IPS-15b (cell line): ENCODE measurements at regions not wholly inside any gene's neighbourhood (a gene's known extent, or its start where the extent isn't known, plus 50 kb on each side); places are given as distances from the start of the nearest gene placed in this dataset.

ENCODE experiments used
- H3K27me3 ChIP-seq: one replicate; pipeline ENCODE4 v1.6.1; 2013; ENCODE audit warnings: low read length; ENCODE audit not compliant: control insufficient read depth, insufficient read depth
- H3K36me3 ChIP-seq: one replicate; pipeline ENCODE4 v1.6.1; 2013; ENCODE audit warnings: low read length; ENCODE audit not compliant: control insufficient read depth, insufficient read depth
- H3K4me1 ChIP-seq: one replicate; pipeline ENCODE4 v1.6.1; 2013; ENCODE audit warnings: mild to moderate bottlenecking, low read length; ENCODE audit not compliant: control insufficient read depth, insufficient read depth
- H3K4me3 ChIP-seq: one replicate; pipeline ENCODE4 v1.5.1; 2013; ENCODE audit warnings: low read depth, low read length
- H3K9ac ChIP-seq: one replicate; pipeline ENCODE4 v1.6.1; 2013; ENCODE audit warnings: low read depth, mild to moderate bottlenecking, low read length
- H3K9me3 ChIP-seq: one replicate; pipeline ENCODE4 v1.6.1; 2013; ENCODE audit warnings: mild to moderate bottlenecking, low read length; ENCODE audit not compliant: control insufficient read depth, insufficient read depth

DNA sequence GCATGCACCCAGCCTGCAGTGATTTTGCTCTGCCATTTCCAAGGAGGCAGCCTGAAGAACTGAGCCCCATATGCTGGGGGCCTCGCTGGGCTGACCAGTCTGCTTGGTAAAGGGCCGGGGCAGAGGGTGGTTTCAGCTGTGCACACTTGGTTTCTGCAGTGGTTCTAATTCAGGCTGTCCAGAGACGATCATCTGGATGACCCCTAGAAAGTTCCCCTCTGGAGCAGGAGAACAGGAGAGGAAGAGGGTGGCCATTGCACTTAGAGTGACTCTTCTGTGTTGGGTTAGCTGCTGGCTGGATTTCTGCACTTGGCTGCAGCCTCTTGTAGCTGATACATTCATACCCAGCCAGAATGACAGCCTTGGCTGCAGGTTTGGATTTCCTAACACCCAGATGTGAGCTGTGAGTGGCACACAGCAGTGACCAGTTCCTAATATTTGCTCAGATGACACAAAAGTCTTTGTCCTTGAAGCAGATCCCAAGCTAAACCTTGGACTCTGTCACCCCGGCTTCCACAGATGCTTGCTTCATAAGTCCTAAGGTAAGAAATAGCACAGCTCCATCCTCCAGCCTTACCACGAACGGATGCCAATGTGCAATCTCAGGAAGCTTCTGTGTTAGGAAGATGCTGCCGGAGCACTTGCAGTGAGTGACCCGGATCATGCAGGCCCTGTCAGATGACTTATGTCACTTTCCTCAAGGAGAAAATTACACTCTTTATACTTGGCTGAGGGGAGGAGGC, 105.6 kb downstream of the HNRNPLL start:
- no peaks in the 10 kb centered on the region for H3K27me3 ChIP-seq
- no peaks in the 10 kb centered on the region for H3K36me3 ChIP-seq
- H3K9me3 ChIP-seq = no peaks in the 10 kb centered on the region
- no peak overlapping the region for H3K9ac ChIP-seq
- peaks cover 7% of the 10 kb centered on the region for H3K4me1 ChIP-seq
- no peak overlapping the region for H3K4me3 ChIP-seq

- H3K9me3 ChIP-seq = no peaks in the 10 kb centered on the region
- no peak overlapping the region for H3K4me3 ChIP-seq
- no peaks in the 10 kb centered on the region for H3K36me3 ChIP-seq
- no peaks in the 10 kb centered on the region for H3K27me3 ChIP-seq
- no peak overlapping the region for H3K9ac ChIP-seq
- peaks cover 7% of the 10 kb centered on the region for H3K4me1 ChIP-seq
Observed at GRCh38 chr2:38495880-38496279, 106.8 kb downstream of the HNRNPLL start.

DNA sequence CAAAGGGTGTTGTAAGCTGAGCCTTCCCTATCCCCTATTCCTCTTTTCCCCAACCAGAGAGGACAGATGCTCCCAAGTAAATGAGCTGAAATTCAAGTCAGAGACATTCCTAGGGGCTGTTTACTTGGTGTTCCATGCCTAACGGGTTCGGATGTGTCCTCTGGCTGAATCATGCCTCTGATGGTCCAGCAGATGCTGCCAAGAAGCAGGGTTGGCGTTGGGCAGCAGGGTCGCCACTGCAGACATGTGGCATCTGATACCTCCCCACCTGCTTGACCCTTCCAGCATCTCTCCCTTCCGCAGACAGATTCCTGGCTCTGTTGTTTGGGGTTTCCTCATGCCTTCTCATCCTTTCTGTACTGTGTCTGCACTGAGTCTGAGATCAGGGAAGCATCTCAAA, 108.3 kb downstream of the HNRNPLL start:
- Histone ChIP-seq H3K9ac (no peak overlapping the region), H3K36me3 (no peaks in the 10 kb centered on the region), H3K27me3 (no peaks in the 10 kb centered on the region), H3K4me3 (no peak overlapping the region), H3K4me1 (no peaks in the 10 kb centered on the region), H3K9me3 (no peaks in the 10 kb centered on the region)

DNA sequence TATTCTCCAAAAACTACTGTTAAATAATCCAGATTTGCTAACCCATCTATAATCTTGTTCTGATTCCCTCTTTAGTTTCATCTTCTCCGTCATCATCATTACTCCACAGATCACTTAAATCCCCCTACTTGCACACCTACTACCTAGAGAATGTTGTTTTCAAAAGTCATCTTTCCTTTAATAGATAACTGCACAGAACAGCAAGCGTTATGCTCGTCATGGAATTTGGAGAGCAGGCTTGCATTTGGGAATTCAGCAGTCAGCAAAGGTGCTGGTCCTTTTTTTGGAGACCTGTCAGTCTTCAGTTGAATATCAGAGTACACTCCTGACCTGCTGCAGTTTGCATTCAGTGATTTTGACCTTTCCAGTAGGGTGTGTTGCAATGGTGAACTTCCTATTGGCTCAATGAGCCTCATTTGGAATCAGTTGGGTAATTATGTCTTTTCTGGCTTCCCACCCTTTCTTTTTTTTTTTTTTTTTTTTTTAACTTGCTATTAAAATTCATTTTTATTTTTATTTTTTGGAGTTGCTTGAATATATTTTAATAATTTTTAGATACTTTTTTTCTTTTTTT, 110.6 kb downstream of the HNRNPLL start:
- H3K27me3 ChIP-seq = no peaks in the 10 kb centered on the region

DNA sequence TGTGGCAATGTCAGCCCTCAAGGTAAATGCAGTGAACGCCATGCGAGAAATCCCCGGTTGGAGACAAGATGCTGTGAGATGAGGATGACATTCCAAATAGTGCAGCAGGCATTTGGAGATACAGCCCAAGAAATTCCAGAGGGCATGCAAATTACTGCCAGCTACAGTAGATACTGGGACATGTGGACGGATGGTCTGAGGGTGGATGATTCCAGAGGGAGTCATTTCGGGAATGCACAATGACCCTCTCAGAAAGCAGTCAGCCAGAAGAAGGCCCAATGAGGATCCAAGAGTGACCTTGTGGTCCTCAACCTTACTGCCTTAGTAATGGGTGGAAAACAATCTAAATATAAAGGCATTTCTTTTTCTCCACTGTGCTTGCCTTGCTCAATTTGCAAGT, 111.3 kb downstream of the HNRNPLL start:
- Histone ChIP-seq H3K4me1 (no peaks in the 10 kb centered on the region), H3K27me3 (no peaks in the 10 kb centered on the region), H3K4me3 (no peak overlapping the region), H3K9ac (no peak overlapping the region), H3K36me3 (no peaks in the 10 kb centered on the region), H3K9me3 (no peaks in the 10 kb centered on the region)

More for the DNA sequence above, 110.6 kb downstream of the HNRNPLL start:
- no peak overlapping the region for H3K9ac ChIP-seq
- H3K36me3 ChIP-seq = no peaks in the 10 kb centered on the region
- no peak overlapping the region for H3K4me3 ChIP-seq
- no peaks in the 10 kb centered on the region for H3K9me3 ChIP-seq
- no peaks in the 10 kb centered on the region for H3K4me1 ChIP-seq

DNA sequence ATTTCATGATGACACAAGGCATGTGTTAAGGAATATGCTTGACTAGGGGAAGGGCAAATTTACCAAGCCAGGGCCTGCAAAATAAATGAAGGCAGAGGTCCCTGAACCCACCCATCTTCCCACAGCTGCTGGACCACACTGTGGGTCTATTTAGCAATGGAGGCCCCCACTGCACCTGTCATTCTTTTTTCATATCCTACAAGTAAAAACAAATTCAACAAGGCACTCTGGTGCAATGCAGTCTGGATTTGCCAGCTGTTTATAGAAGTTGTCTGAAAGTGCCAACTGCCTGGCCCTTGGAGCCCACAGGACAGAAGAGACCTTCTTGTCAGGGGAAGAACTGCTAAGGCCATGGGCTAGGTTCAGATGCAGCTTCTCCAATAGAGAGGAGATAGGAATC, 112.8 kb upstream of the ATL2 start:
- H3K4me1 ChIP-seq = no peaks in the 10 kb centered on the region
- no peaks in the 10 kb centered on the region for H3K9me3 ChIP-seq

DNA sequence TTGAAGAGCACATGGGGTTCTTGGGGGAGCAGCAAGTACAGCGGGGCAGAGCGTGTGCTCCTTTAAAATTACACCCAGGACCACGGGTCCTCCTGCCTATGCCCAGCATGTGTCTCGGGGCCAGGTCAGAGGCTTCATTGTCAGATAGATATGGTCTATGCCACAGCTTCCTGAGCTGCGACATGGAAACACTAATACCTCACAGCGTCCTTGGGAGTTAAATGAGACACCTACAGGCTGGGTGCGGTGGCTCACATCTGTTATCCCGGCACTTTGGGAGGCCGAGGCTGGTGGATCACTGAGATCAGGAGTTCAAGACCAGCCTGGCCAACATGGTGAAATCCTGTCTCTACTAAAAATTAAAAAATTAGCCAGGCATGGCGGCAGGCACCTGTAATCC, 110.8 kb upstream of the ATL2 start:
- Histone ChIP-seq H3K4me3 (no peak overlapping the region), H3K36me3 (no peaks in the 10 kb centered on the region), H3K4me1 (no peaks in the 10 kb centered on the region), H3K9me3 (no peaks in the 10 kb centered on the region), H3K27me3 (no peaks in the 10 kb centered on the region), H3K9ac (no peak overlapping the region)

More for the DNA sequence above, 112.8 kb upstream of the ATL2 start:
- Histone ChIP-seq H3K4me3 (no peak overlapping the region), H3K36me3 (no peaks in the 10 kb centered on the region), H3K9ac (no peak overlapping the region), H3K27me3 (no peaks in the 10 kb centered on the region)

GRCh38 chr2:38486213-38487026, 109.3 kb upstream of the ATL2 start:
- Histone ChIP-seq H3K4me1 (no peaks in the 10 kb centered on the region), H3K36me3 (no peaks in the 10 kb centered on the region), H3K27me3 (no peaks in the 10 kb centered on the region), H3K4me3 (no peak overlapping the region), H3K9ac (no peak overlapping the region), H3K9me3 (no peaks in the 10 kb centered on the region)

- no peaks in the 10 kb centered on the region for H3K4me1 ChIP-seq
- no peak overlapping the region for H3K9ac ChIP-seq
- no peaks in the 10 kb centered on the region for H3K27me3 ChIP-seq
- H3K4me3 ChIP-seq = no peak overlapping the region
- H3K9me3 ChIP-seq = no peaks in the 10 kb centered on the region
- no peaks in the 10 kb centered on the region for H3K36me3 ChIP-seq
Observed at GRCh38 chr2:38485734-38486133, 108.7 kb upstream of the ATL2 start.

- Histone ChIP-seq H3K4me1 (no peaks in the 10 kb centered on the region), H3K4me3 (no peak overlapping the region), H3K9me3 (no peaks in the 10 kb centered on the region), H3K36me3 (no peaks in the 10 kb centered on the region), H3K27me3 (no peaks in the 10 kb centered on the region), H3K9ac (no peak overlapping the region)
Observed at GRCh38 chr2:38484957-38485356, 107.9 kb upstream of the ATL2 start.

DNA sequence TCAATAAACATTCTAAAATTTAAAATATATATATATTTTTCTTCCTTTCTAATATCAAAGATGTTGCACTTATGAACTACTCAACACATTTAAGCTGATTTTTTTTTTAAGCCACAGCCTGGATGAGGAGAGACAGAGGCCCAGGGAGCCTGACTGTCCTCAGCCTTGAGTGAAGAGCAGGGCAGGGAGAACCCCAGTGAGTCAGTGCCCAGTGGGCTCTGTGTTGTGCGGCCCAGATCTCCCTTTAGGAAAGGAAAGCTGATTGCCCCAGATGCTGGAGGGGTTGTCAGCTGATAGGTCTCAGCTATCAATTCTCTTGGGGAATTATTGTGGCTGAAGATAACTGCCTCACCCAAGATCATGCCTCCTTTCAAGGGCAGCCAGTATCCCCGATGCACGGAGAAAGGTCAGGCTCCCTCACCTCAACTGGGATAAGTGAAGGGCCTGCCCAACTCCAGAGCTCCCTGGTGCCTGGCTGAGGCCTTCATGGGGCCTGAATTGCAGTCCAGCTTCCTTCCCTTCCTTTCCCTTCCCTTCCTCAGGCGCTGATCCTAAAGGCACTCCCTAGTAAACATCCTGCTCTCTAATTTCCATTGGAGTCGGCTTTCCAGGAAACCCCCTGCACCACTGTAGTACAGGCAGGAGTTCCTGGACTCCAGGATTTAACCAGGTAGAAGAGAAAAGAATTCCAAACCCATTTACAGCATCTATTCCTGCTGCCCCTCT, 106.9 kb upstream of the ATL2 start:
- Histone ChIP-seq H3K4me3 (no peak overlapping the region), H3K9ac (no peak overlapping the region), H3K4me1 (no peaks in the 10 kb centered on the region), H3K27me3 (no peaks in the 10 kb centered on the region), H3K9me3 (no peaks in the 10 kb centered on the region), H3K36me3 (no peaks in the 10 kb centered on the region)
